ENCODE measurements at regions not wholly inside any gene's neighbourhood (a gene's known extent, or its start where the extent isn't known, plus 50 kb on each side); places are given as distances from the start of the nearest gene placed in this dataset.

DNA sequence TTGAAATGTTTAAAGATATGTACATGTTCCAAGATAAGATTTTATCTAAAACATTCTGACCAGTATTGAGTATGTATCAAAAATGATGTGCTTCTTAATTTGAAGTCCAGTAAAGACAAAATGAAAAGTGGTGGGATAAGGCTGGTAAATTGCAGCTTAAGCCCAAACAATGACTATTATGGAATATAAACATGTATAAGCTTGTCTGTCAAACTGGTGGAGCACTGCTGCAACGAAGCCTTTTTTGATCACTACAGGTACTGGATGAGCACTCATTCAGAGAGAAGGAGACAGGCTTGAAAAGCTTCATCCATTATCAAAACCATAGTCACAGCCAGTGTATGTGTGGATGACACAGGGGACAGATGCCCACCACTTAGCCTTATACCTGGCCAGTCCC lies 138.4 kb downstream of the ATP23 start:
- no peak for ATAC-seq
- no peaks in the 10 kb centered on the region for H3K36me3 ChIP-seq

DNA sequence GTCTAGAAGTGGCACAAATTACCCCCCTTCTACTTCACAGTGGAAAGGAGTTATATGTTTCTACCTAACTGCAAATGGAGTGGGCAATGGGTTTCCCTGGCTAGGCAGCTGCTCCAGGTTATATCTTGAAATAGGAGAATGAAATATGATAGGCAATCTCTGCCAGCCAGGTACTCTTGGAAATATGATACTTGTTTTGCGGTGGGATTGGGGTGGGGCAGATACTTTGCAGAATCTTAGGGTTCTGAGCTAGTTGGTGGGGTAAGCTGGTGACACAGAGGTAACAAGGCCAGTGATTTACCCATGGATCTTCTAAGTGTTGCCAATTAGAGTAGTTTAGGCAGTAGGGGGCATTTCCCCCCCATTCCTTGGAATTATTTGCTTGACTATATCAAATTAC lies 140.1 kb downstream of the ATP23 start:
- ATAC-seq: no peak
- no peak overlapping the region for H3K4me3 ChIP-seq
- H3K27ac ChIP-seq: no peak overlapping the region
- TF ChIP-seq, protein P1, sequence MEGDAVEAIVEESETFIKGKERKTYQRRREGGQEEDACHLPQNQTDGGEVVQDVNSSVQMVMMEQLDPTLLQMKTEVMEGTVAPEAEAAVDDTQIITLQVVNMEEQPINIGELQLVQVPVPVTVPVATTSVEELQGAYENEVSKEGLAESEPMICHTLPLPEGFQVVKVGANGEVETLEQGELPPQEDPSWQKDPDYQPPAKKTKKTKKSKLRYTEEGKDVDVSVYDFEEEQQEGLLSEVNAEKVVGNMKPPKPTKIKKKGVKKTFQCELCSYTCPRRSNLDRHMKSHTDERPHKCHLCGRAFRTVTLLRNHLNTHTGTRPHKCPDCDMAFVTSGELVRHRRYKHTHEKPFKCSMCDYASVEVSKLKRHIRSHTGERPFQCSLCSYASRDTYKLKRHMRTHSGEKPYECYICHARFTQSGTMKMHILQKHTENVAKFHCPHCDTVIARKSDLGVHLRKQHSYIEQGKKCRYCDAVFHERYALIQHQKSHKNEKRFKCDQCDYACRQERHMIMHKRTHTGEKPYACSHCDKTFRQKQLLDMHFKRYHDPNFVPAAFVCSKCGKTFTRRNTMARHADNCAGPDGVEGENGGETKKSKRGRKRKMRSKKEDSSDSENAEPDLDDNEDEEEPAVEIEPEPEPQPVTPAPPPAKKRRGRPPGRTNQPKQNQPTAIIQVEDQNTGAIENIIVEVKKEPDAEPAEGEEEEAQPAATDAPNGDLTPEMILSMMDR (IDR thresholded peaks at IDR 0.05): no peak
- TF ChIP-seq POLR2A (IDR thresholded peaks at IDR 0.05): no peak
- intact Hi-C loops (cut with DNase I): no loop called here
- no peaks in the 10 kb centered on the region for H3K9me3 ChIP-seq
- H3K36me3 ChIP-seq: no peaks in the 10 kb centered on the region
- peaks cover 0 to 4% (median 0%) of the 10 kb centered on the region in 12 donors for H3K4me1 ChIP-seq
- WGBS, 4 donors: 0% methylated on average over 1 of the region's 1 CpG
- DNase-seq: no peak
- no peaks in the 10 kb centered on the region for H3K27me3 ChIP-seq

More for the DNA sequence above, 138.4 kb downstream of the ATP23 start:
- Histone ChIP-seq H3K4me1 (no peaks in the 10 kb centered on the region), H3K9me3 (no peaks in the 10 kb centered on the region), H3K27me3 (no peaks in the 10 kb centered on the region), H3K27ac (no peak overlapping the region), H3K4me3 (no peak overlapping the region)
- no peak for DNase-seq
- 80 to 96% (median 85%) methylated on average over 1 of the region's 1 CpG for WGBS, 4 donors
- no peak for TF ChIP-seq POLR2A (IDR thresholded peaks at IDR 0.05)
- TF ChIP-seq, protein P1 (IDR thresholded peaks at IDR 0.05): no peak
- intact Hi-C loops (cut with DNase I): no loop called here

DNA sequence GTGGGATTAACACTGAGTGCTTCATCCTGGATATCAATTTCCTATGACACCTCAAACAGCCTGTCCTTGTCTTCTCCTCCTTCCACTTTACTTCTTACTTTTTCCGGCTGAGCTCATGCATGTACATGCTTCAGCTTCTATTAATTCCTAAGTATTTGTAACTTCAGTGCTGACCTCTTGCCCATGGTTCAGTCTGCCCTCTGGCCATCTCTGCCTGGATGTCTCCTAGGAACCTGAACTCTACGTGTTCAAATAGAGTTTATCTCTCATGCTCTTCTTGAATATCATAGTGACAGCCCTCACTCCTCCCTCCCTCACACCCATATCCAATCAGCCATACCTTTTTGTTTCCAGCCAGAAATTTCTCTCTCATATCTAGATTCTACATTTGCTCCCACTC lies 141.6 kb downstream of the ATP23 start:
- intact Hi-C loops (cut with DNase I): no loop called here
- H3K36me3 ChIP-seq: no peaks in the 10 kb centered on the region
- H3K4me3 ChIP-seq: no peak overlapping the region
- ATAC-seq: no peak
- H3K27me3 ChIP-seq: no peaks in the 10 kb centered on the region
- 61 to 74% (median 70%) methylated on average over 2 of the region's 2 CpGs for WGBS, 4 donors
- TF ChIP-seq, protein P1 (IDR thresholded peaks at IDR 0.05): no peak
- no peak for TF ChIP-seq POLR2A (IDR thresholded peaks at IDR 0.05)
- H3K4me1 ChIP-seq: peaks cover 0 to 7% (median 0%) of the 10 kb centered on the region in 12 donors
- no peak overlapping the region for H3K27ac ChIP-seq
- H3K9me3 ChIP-seq: no peaks in the 10 kb centered on the region
- DNase-seq: no peak

DNA sequence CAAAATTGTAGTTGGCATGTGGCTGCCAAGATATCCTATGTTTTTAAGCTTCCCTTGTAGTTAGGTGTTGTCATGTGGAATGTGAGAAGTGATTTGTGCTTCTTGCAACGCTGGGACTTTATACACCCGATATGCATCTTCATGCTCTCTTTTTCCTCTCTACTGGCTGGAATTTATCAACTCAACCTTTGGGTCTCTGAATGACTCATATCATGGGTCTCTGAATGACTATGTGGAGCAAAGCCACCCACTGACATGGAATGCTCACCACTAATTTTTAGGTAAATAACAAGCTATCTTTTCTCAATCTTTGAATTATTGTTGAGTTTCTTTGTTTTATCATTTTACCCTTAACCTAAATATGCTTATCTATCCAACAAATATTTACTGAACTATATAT lies 144.6 kb downstream of the ATP23 start:
- DNase-seq (no peak), ATAC-seq (no peak)
- no peaks in the 10 kb centered on the region for H3K36me3 ChIP-seq
- intact Hi-C loops (cut with DNase I): no loop called here
- H3K27me3 ChIP-seq: no peaks in the 10 kb centered on the region
- H3K27ac ChIP-seq: no peak overlapping the region
- H3K4me1 ChIP-seq: peaks cover 0 to 14% (median 0%) of the 10 kb centered on the region in 12 donors
- 45 to 52% (median 47%) methylated on average over 2 of the region's 2 CpGs for WGBS, 4 donors
- no peak overlapping the region for H3K4me3 ChIP-seq
- H3K9me3 ChIP-seq: no peaks in the 10 kb centered on the region
- no peak for TF ChIP-seq POLR2A (IDR thresholded peaks at IDR 0.05)
- TF ChIP-seq, protein P1 (IDR thresholded peaks at IDR 0.05): no peak
